Calu3 (cell line): ENCODE measurements at regions not wholly inside any gene's neighbourhood (a gene's known extent, or its start where the extent isn't known, plus 50 kb on each side); places are given as distances from the start of the nearest gene placed in this dataset.

ENCODE experiments used
- BruUV-seq: library from RNA; stranded (reverse); fragments of 400-500 nt; replicated peaks from 2 replicates; lab custom pipeline; 2021; lab: Mats Ljungman, UMichigan
- CTCF ChIA-PET: fragments of 300-600 bp; sonication (Branson Sonifier 250); formaldehyde crosslinking; loops from one replicate; lab custom pipeline; 2022; ENCODE audit warnings: antibody characterized with exemption; lab: Charles Lee
- DNase-seq: peaks from one replicate; pipeline ENCODE4 v3.0.0; 2022
- H3K27ac Mint-ChIP-seq: one replicate; pipeline ENCODE4 v1.8.0; 2022; ENCODE audit warnings: mixed read lengths; ENCODE audit not compliant: unreplicated experiment
- H3K27me3 Mint-ChIP-seq: one replicate; pipeline ENCODE4 v1.8.0; 2022; ENCODE audit warnings: mixed read lengths; ENCODE audit not compliant: unreplicated experiment
- H3K36me3 Mint-ChIP-seq: one replicate; pipeline ENCODE4 v1.8.0; 2022; ENCODE audit warnings: mild to moderate bottlenecking, moderate library complexity, mixed read lengths; ENCODE audit not compliant: insufficient read depth, unreplicated experiment
- H3K4me1 Mint-ChIP-seq: one replicate; pipeline ENCODE4 v1.8.0; 2022; ENCODE audit warnings: mild to moderate bottlenecking, low read depth, mixed read lengths; ENCODE audit not compliant: unreplicated experiment
- H3K4me3 Mint-ChIP-seq: one replicate; pipeline ENCODE4 v1.8.0; 2022; ENCODE audit warnings: mild to moderate bottlenecking, low read depth, moderate library complexity, mixed read lengths; ENCODE audit not compliant: unreplicated experiment
- H3K9me3 Mint-ChIP-seq: one replicate; pipeline ENCODE4 v1.8.0; 2022; ENCODE audit warnings: low read depth, mixed read lengths; ENCODE audit not compliant: unreplicated experiment
- intact Hi-C: fragments of 100-400 bp; cut with micrococcal nuclease; formaldehyde crosslinking; loops from one replicate; pipeline ENCODE4 v1.10.0; 2022; ENCODE audit not compliant: unreplicated experiment
- TF ChIP-seq, protein P1 (sequence below): fragments of 200-600 bp; IDR thresholded peaks from one replicate; pipeline ENCODE4 v1.8.0; 2022; ENCODE audit warnings: antibody characterized with exemption; ENCODE audit not compliant: unreplicated experiment

DNA sequence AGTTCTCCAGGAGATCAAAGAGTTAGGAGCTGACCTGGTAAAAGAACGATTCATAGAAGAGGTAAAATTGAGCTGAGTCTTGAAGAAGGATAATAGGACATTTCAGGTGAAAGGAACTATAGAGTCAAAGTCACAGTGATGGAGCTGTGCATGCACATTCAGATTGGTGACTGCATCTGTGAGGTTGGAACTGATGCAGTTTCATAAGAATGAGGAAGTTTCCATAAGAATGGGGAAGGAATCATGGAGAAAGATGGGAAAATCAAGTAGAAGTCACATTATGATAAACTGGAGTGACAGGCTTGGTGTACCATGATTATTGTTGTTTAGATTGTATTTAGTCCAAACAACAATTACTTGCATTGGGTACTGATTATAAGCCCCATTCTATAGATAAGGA, 232.2 kb downstream of the FAM76B start:
- Mint-ChIP-seq H3K4me3 (no peak overlapping the region), H3K27me3 (peaks cover 8% of the 10 kb centered on the region), H3K9me3 (no peaks in the 10 kb centered on the region), H3K27ac (no peak overlapping the region), H3K36me3 (no peaks in the 10 kb centered on the region), H3K4me1 (no peaks in the 10 kb centered on the region)
- TF ChIP-seq, protein P1, sequence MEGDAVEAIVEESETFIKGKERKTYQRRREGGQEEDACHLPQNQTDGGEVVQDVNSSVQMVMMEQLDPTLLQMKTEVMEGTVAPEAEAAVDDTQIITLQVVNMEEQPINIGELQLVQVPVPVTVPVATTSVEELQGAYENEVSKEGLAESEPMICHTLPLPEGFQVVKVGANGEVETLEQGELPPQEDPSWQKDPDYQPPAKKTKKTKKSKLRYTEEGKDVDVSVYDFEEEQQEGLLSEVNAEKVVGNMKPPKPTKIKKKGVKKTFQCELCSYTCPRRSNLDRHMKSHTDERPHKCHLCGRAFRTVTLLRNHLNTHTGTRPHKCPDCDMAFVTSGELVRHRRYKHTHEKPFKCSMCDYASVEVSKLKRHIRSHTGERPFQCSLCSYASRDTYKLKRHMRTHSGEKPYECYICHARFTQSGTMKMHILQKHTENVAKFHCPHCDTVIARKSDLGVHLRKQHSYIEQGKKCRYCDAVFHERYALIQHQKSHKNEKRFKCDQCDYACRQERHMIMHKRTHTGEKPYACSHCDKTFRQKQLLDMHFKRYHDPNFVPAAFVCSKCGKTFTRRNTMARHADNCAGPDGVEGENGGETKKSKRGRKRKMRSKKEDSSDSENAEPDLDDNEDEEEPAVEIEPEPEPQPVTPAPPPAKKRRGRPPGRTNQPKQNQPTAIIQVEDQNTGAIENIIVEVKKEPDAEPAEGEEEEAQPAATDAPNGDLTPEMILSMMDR, result no peak
- intact Hi-C loops, result no loop called here
- no peak for DNase-seq
- BruUV-seq, result no TSS peak
- CTCF ChIA-PET, result no interaction called here

DNA sequence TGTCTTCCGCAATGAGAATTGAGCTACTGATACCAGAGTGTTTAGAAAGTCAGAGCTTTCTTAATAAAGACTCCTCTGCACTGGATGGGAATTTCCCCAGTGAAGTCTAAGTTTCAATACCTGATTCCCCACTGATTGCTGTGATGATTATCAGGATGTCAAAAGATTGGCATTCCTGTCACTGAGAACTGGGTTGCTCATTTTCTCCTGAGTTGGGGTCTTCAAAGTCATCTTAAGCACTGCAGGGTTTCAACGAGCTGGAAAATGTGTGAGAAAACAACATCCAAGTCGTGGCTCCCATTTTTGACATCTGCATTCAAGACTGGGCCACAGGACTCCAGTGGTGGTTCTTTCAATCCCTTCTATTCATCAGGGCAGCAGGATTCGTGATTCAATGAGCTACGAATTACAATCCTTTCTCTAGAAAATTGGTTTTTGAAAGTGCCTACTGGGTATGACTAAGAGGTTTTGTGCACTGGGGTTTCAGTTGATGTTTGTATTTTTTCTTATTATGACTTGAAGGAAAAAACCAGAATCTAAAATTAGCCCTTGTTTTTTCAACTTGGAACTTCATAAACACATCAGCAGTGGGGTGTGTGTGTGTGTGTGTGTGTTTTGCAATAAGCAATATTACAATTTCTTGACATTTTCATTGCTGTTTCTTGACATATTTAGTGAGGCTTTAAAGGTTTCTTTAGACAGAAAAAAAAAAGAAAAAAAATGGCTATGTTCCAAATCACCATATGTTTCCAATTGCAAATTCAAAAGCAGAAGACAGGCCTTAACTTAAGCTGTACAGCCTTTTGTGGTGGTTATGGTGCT, 233.0 kb downstream of the FAM76B start:
- no TSS peak for BruUV-seq
- no peaks in the 10 kb centered on the region for H3K4me1 Mint-ChIP-seq
- DNase-seq, result no peak
- H3K9me3 Mint-ChIP-seq, result no peaks in the 10 kb centered on the region
- H3K27me3 Mint-ChIP-seq, result peaks cover under 1% of the 10 kb centered on the region
- H3K4me3 Mint-ChIP-seq, result no peak overlapping the region
- CTCF ChIA-PET, result no interaction called here
- no peaks in the 10 kb centered on the region for H3K36me3 Mint-ChIP-seq
- TF ChIP-seq, protein P1, result no peak
- intact Hi-C loops, result no loop called here
- H3K27ac Mint-ChIP-seq, result no peak overlapping the region

DNA sequence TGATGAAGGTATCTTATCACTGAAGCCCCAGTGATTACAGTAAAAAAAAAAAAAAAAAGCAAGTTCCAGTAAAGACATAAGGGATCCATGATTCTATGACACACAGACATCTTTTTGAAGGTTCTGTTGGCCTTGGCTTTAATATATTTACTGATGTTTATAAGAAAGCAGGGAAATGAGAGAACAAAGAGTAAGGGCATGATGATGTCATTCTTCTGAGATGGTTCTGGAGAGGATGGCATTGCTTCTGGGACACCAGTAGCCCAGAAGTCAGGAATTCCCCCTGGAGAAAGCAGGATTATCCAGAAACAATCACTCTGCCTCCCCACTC, 233.6 kb downstream of the FAM76B start:
- no peak for DNase-seq
- BruUV-seq, result no TSS peak
- Mint-ChIP-seq H3K27ac (no peak overlapping the region), H3K4me1 (no peaks in the 10 kb centered on the region), H3K36me3 (no peaks in the 10 kb centered on the region), H3K4me3 (no peak overlapping the region), H3K9me3 (no peaks in the 10 kb centered on the region), H3K27me3 (peaks cover 4% of the 10 kb centered on the region)
- intact Hi-C loops, result no loop called here
- CTCF ChIA-PET, result no interaction called here
- TF ChIP-seq, protein P1, result no peak

DNA sequence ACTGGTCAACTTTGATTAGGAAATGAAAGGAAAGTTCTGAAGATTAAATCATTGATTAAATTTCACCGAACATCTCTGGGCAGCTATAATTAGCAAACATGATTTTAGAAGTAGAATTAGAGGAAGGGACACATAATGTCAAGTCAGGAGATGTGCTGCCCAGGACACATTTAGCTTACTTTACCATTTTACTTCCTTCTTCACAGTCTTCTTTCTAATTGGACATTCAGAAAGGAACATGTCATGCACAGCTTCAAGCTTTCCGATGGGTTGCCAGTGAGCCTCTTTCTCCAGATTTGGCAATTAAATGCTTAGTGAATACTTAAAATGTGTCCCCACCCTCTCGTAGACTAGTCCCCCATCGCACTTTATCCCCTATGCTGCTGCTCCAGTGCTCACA, 234.7 kb downstream of the FAM76B start:
- no peak overlapping the region for H3K4me3 Mint-ChIP-seq
- CTCF ChIA-PET, result no interaction called here

More for the DNA sequence above, 234.7 kb downstream of the FAM76B start:
- Mint-ChIP-seq H3K4me1 (no peaks in the 10 kb centered on the region), H3K36me3 (no peaks in the 10 kb centered on the region), H3K9me3 (no peaks in the 10 kb centered on the region), H3K27me3 (peaks cover 12% of the 10 kb centered on the region), H3K27ac (no peak overlapping the region)
- no TSS peak for BruUV-seq
- DNase-seq, result no peak
- TF ChIP-seq, protein P1, result no peak
- intact Hi-C loops, result no loop called here
